Mucosa of stomach (tissue), 1 donor: ENCODE measurements at regions not wholly inside any gene's neighbourhood (a gene's known extent, or its start where the extent isn't known, plus 50 kb on each side); places are given as distances from the start of the nearest gene placed in this dataset.

Experiments
- H3K27me3 ChIP-seq: one replicate; pipeline ENCODE4 v1.7.0; 2013; ENCODE audit warnings: mild to moderate bottlenecking, low read length; ENCODE audit not compliant: control insufficient read depth, insufficient read depth
- H3K36me3 ChIP-seq: one replicate; pipeline ENCODE4 v1.7.0; 2013; ENCODE audit warnings: low read length; ENCODE audit not compliant: control insufficient read depth, insufficient read depth
- H3K4me1 ChIP-seq: one replicate; pipeline ENCODE4 v1.7.0; 2013; ENCODE audit warnings: mild to moderate bottlenecking, low read length; ENCODE audit not compliant: control insufficient read depth, insufficient read depth
- H3K4me3 ChIP-seq: one replicate; pipeline ENCODE4 v1.7.0; 2013; ENCODE audit warnings: low read length
- H3K9ac ChIP-seq: one replicate; pipeline ENCODE4 v1.7.0; 2013; ENCODE audit warnings: mild to moderate bottlenecking, low read length, moderate library complexity
- H3K9me3 ChIP-seq: one replicate; pipeline ENCODE4 v1.7.0; 2013; ENCODE audit warnings: mild to moderate bottlenecking, low read length, moderate library complexity; ENCODE audit not compliant: control insufficient read depth
- donor health status: Pancreatic carcinoma.

- Histone ChIP-seq H3K27me3 (no peaks in the 10 kb centered on the region), H3K4me3 (no peak overlapping the region), H3K9me3 (no peaks in the 10 kb centered on the region)
Measured at GRCh38 chr7:131174855-131175254, 152.8 kb upstream of the MKLN1 start.

GRCh38 chr7:131182446-131183058 lies 145.1 kb upstream of the MKLN1 start:
- Histone ChIP-seq H3K4me1 (no peaks in the 10 kb centered on the region), H3K4me3 (no peak overlapping the region), H3K27me3 (no peaks in the 10 kb centered on the region), H3K36me3 (no peaks in the 10 kb centered on the region), H3K9ac (no peak overlapping the region), H3K9me3 (no peaks in the 10 kb centered on the region)

More at GRCh38 chr7:131174855-131175254, 152.8 kb upstream of the MKLN1 start:
- no peak overlapping the region for H3K9ac ChIP-seq
- no peaks in the 10 kb centered on the region for H3K36me3 ChIP-seq
- no peaks in the 10 kb centered on the region for H3K4me1 ChIP-seq

- no peak overlapping the region for H3K9ac ChIP-seq
Measured at GRCh38 chr7:131183072-131183471, 144.6 kb upstream of the MKLN1 start.

GRCh38 chr7:131183611-131184119 lies 144.0 kb upstream of the MKLN1 start:
- H3K9me3 ChIP-seq, result no peaks in the 10 kb centered on the region
- H3K4me3 ChIP-seq, result no peak overlapping the region
- H3K27me3 ChIP-seq, result no peaks in the 10 kb centered on the region
- no peak overlapping the region for H3K9ac ChIP-seq
- no peaks in the 10 kb centered on the region for H3K36me3 ChIP-seq
- H3K4me1 ChIP-seq, result no peaks in the 10 kb centered on the region

More at GRCh38 chr7:131183072-131183471, 144.6 kb upstream of the MKLN1 start:
- Histone ChIP-seq H3K27me3 (no peaks in the 10 kb centered on the region), H3K4me3 (no peak overlapping the region), H3K4me1 (no peaks in the 10 kb centered on the region), H3K36me3 (no peaks in the 10 kb centered on the region), H3K9me3 (no peaks in the 10 kb centered on the region)

GRCh38 chr7:131186816-131187215 lies 140.9 kb upstream of the MKLN1 start:
- Histone ChIP-seq H3K4me1 (no peaks in the 10 kb centered on the region), H3K9ac (no peak overlapping the region), H3K36me3 (no peaks in the 10 kb centered on the region), H3K27me3 (no peaks in the 10 kb centered on the region), H3K4me3 (no peak overlapping the region), H3K9me3 (no peaks in the 10 kb centered on the region)

- no peak overlapping the region for H3K4me3 ChIP-seq
- H3K9ac ChIP-seq, result no peak overlapping the region
- H3K36me3 ChIP-seq, result no peaks in the 10 kb centered on the region
- H3K9me3 ChIP-seq, result no peaks in the 10 kb centered on the region
- no peaks in the 10 kb centered on the region for H3K4me1 ChIP-seq
- no peaks in the 10 kb centered on the region for H3K27me3 ChIP-seq
Measured at GRCh38 chr7:131188367-131189339, 139.0 kb upstream of the MKLN1 start.

- Histone ChIP-seq H3K9me3 (no peaks in the 10 kb centered on the region), H3K36me3 (no peaks in the 10 kb centered on the region), H3K27me3 (no peaks in the 10 kb centered on the region), H3K4me1 (no peaks in the 10 kb centered on the region), H3K4me3 (no peak overlapping the region), H3K9ac (no peak overlapping the region)
Measured at GRCh38 chr7:131189488-131189887, 138.2 kb upstream of the MKLN1 start.

- Histone ChIP-seq H3K27me3 (no peaks in the 10 kb centered on the region), H3K9ac (no peak overlapping the region), H3K4me3 (no peak overlapping the region), H3K9me3 (no peaks in the 10 kb centered on the region), H3K4me1 (no peaks in the 10 kb centered on the region), H3K36me3 (no peaks in the 10 kb centered on the region)
Measured at GRCh38 chr7:131190146-131190545, 137.5 kb upstream of the MKLN1 start.

- H3K27me3 ChIP-seq, result no peaks in the 10 kb centered on the region
- H3K36me3 ChIP-seq, result no peaks in the 10 kb centered on the region
- no peaks in the 10 kb centered on the region for H3K4me1 ChIP-seq
- H3K9ac ChIP-seq, result no peak overlapping the region
- no peaks in the 10 kb centered on the region for H3K9me3 ChIP-seq
- no peak overlapping the region for H3K4me3 ChIP-seq
Measured at GRCh38 chr7:131190581-131190980, 137.1 kb upstream of the MKLN1 start.

DNA sequence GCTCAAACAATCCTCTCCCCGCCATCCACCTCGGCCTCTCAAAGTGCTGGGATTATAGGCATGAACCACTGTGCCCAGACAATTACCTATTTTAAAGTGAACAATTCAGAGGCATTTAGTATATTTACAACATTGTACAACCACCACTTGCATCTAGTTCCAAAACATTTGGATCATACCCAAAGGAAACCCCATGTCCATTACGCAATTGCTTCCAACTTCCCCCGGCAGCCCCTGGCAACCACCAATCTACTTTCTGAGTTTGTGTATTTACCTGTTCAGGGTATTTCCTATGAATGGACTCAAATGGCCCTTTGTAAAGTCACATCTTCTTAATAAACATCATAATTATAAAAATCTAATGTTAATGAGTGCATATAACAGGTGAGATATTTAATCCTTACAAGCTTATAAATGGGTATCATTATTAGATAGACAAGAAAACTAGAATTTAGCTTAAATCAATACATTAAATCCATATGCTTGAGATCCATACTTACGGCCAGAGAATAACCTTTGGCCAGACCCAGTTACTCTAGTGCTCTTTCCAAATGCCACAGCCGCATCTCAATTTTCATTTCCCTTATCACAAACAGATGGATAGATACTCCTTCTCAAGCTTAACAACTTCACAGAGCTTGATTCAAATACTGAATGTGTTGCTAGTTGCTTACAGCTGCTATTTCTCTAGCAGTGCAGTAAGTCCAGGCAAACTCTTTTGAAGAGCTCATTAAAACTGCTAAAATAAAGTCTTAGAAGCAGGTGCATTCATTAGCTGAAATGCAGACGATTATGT lies 133.4 kb upstream of the MKLN1 start:
- Histone ChIP-seq H3K9ac (no peak overlapping the region), H3K36me3 (no peaks in the 10 kb centered on the region), H3K9me3 (no peaks in the 10 kb centered on the region), H3K4me1 (no peaks in the 10 kb centered on the region), H3K27me3 (no peaks in the 10 kb centered on the region), H3K4me3 (no peak overlapping the region)

GRCh38 chr7:131196803-131197202 lies 130.9 kb upstream of the MKLN1 start:
- Histone ChIP-seq H3K9me3 (no peaks in the 10 kb centered on the region), H3K4me3 (no peak overlapping the region), H3K9ac (no peak overlapping the region), H3K4me1 (no peaks in the 10 kb centered on the region), H3K36me3 (no peaks in the 10 kb centered on the region), H3K27me3 (no peaks in the 10 kb centered on the region)
